Fibroblast of gingiva (primary cell): ENCODE measurements at regions not wholly inside any gene's neighbourhood (a gene's known extent, or its start where the extent isn't known, plus 50 kb on each side); places are given as distances from the start of the nearest gene placed in this dataset.
"Not testable (repeated sequence)": the region's sequence is repeated elsewhere in the genome, so short reads cannot be mapped to it uniquely, and the experiment has no call there.

Experiments
- DNase-seq: peaks from one replicate; pipeline ENCODE4 v3.0.0-alpha.2; 2011; ENCODE audit warnings: low read depth

- DNase-seq = not testable (repeated sequence)
These were observed 141.8 kb downstream of the AHR start for GRCh38 chr7:17440025-17440784.

- no peak for DNase-seq
These were observed 142.4 kb downstream of the AHR start for GRCh38 chr7:17440831-17441230.

GRCh38 chr7:17441557-17441956 is 143.1 kb downstream of the AHR start:
- no peak for DNase-seq

- DNase-seq = no peak
These were observed 145.7 kb downstream of the AHR start for GRCh38 chr7:17444151-17444550.

- no peak for DNase-seq
These were observed 146.2 kb downstream of the AHR start for GRCh38 chr7:17444673-17445072.

GRCh38 chr7:17446340-17446739 is 147.9 kb downstream of the AHR start:
- no peak for DNase-seq

- no peak for DNase-seq
These were observed 149.5 kb downstream of the AHR start for GRCh38 chr7:17447728-17448478.

GRCh38 chr7:17448479-17449423 is 150.3 kb downstream of the AHR start:
- no peak for DNase-seq

- no peak for DNase-seq
These were observed 158.1 kb downstream of the AHR start for GRCh38 chr7:17456541-17456940.

- DNase-seq = no peak
These were observed 161.5 kb downstream of the AHR start for GRCh38 chr7:17460001-17460400.

GRCh38 chr7:17460665-17461064 is 162.2 kb downstream of the AHR start:
- no peak for DNase-seq

GRCh38 chr7:17462131-17462631 is 163.7 kb downstream of the AHR start:
- DNase-seq = no peak

- no peak for DNase-seq
These were observed 165.1 kb downstream of the AHR start for GRCh38 chr7:17463511-17464085.

- no peak for DNase-seq
These were observed 167.8 kb downstream of the AHR start for GRCh38 chr7:17466216-17466615.

GRCh38 chr7:17467386-17467945 is 169.0 kb downstream of the AHR start:
- no peak for DNase-seq

- DNase-seq = no peak
These were observed 172.9 kb downstream of the AHR start for GRCh38 chr7:17471325-17471724.

GRCh38 chr7:17472518-17472917 is 174.1 kb downstream of the AHR start:
- DNase-seq = no peak

GRCh38 chr7:17472939-17473338 is 174.5 kb downstream of the AHR start:
- DNase-seq = no peak

GRCh38 chr7:17474724-17475344 is 176.4 kb downstream of the AHR start:
- no peak for DNase-seq

GRCh38 chr7:17477182-17477581 is 178.7 kb downstream of the AHR start:
- no peak for DNase-seq

- DNase-seq = no peak
These were observed 182.7 kb downstream of the AHR start for GRCh38 chr7:17481118-17481517.
